Lower lobe of right lung (tissue), 2 donors: ENCODE measurements at regions not wholly inside any gene's neighbourhood (a gene's known extent, or its start where the extent isn't known, plus 50 kb on each side); places are given as distances from the start of the nearest gene placed in this dataset.

Experiments used
- ATAC-seq, 2 donors: fragments of 200-7000 bp; cut with Tn5 transposase; one replicate each; pipeline ENCODE4 v1.9.1; 2020 to 2022; ENCODE audit warnings: mild to moderate bottlenecking in 2 of 2, moderate library complexity in 2 of 2
- DNase-seq: peaks from one replicate; pipeline ENCODE4 v3.0.0-alpha.2; 2020
- H3K27ac ChIP-seq: fragments of 200-600 bp; one replicate; pipeline ENCODE4 v1.8.0; 2022
- H3K27me3 ChIP-seq: fragments of 200-600 bp; one replicate; pipeline ENCODE4 v1.8.0; 2022; ENCODE audit warnings: low read depth
- H3K36me3 ChIP-seq: fragments of 200-600 bp; one replicate; pipeline ENCODE4 v1.8.0; 2022; ENCODE audit warnings: mild to moderate bottlenecking
- H3K4me1 ChIP-seq: fragments of 200-600 bp; one replicate; pipeline ENCODE4 v1.8.0; 2022
- H3K4me3 ChIP-seq: fragments of 200-600 bp; one replicate; pipeline ENCODE4 v1.8.0; 2022; ENCODE audit warnings: mild to moderate bottlenecking
- H3K9me3 ChIP-seq: fragments of 200-600 bp; one replicate; pipeline ENCODE4 v1.8.0; 2022
- intact Hi-C: fragments of 100-400 bp; cut with DNase I; formaldehyde crosslinking; loops from one replicate; pipeline ENCODE4 v1.11.0; 2022
- TF ChIP-seq, protein P1 (sequence below): fragments of 200-600 bp; IDR thresholded peaks from one replicate; pipeline ENCODE4 v1.8.0; 2022; ENCODE audit warnings: antibody characterized with exemption, mild to moderate bottlenecking
- donor health status: DM: no; HTN: yes; CAD: no; lungs with severe emphysema.

DNA sequence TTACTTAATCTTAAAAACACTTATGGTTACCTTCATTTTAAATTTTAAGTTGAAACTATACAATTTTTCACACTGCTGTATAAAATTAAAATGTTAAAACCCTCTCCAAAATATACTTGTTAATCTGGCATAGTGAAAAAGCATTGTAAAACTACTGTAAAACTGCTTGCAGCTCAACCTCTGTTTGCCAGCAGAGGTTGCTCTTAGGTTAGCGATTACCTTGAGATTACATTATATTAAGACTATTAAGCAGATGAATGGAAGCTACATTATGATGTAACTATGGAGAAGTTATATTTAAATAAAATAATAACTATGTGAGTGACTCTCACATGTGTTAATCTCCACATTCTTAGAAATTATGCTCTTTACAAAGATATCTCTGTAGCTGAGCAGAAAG, 143.6 kb upstream of the SLITRK3 start:
- DNase-seq (no peak), ATAC-seq (no peak)
- TF ChIP-seq, protein P1, sequence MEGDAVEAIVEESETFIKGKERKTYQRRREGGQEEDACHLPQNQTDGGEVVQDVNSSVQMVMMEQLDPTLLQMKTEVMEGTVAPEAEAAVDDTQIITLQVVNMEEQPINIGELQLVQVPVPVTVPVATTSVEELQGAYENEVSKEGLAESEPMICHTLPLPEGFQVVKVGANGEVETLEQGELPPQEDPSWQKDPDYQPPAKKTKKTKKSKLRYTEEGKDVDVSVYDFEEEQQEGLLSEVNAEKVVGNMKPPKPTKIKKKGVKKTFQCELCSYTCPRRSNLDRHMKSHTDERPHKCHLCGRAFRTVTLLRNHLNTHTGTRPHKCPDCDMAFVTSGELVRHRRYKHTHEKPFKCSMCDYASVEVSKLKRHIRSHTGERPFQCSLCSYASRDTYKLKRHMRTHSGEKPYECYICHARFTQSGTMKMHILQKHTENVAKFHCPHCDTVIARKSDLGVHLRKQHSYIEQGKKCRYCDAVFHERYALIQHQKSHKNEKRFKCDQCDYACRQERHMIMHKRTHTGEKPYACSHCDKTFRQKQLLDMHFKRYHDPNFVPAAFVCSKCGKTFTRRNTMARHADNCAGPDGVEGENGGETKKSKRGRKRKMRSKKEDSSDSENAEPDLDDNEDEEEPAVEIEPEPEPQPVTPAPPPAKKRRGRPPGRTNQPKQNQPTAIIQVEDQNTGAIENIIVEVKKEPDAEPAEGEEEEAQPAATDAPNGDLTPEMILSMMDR, result no peak
- Histone ChIP-seq H3K9me3 (no peaks in the 10 kb centered on the region), H3K4me1 (no peaks in the 10 kb centered on the region), H3K4me3 (no peak overlapping the region), H3K36me3 (no peaks in the 10 kb centered on the region), H3K27me3 (no peaks in the 10 kb centered on the region), H3K27ac (no peak overlapping the region)
- intact Hi-C loops, result no loop called here

DNA sequence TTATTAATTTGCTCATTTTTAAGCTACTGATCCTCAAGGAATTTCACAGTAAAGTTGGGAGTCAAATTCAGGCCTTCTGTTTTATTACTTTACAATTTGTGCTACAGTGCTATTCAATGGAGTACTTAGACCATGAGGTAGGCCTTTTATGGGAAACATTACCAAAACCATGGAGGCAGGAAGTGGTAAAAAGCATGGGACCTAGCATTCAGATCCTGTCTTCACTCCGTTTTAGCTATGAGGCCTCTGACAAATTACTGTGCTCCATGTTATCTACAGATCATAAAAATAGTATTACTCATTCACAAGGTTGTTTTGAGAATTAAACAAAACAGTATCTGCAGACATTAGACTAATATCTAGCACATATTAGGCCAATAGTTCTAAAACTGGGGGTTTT, 140.6 kb upstream of the SLITRK3 start:
- H3K4me1 ChIP-seq, result no peaks in the 10 kb centered on the region
- TF ChIP-seq, protein P1, result no peak
- H3K27ac ChIP-seq, result no peak overlapping the region
- no peaks in the 10 kb centered on the region for H3K27me3 ChIP-seq
- no peaks in the 10 kb centered on the region for H3K36me3 ChIP-seq
- no peak for DNase-seq
- no peak for ATAC-seq
- intact Hi-C loops, result no loop called here
- no peak overlapping the region for H3K4me3 ChIP-seq
- no peaks in the 10 kb centered on the region for H3K9me3 ChIP-seq
